ENCODE measurements at regions not wholly inside any gene's neighbourhood (a gene's known extent, or its start where the extent isn't known, plus 50 kb on each side); places are given as distances from the start of the nearest gene placed in this dataset.

GRCh38 chr5:147179562-147180147 lies 55.2 kb upstream of the STK32A start:
- no peak for TF ChIP-seq REST (IDR thresholded peaks at IDR 0.05)
- TF ChIP-seq CEBPB (IDR thresholded peaks at IDR 0.05) = no peak
- no peak for TF ChIP-seq SMC3 (IDR thresholded peaks at IDR 0.05)
- no peak for TF ChIP-seq CTCF (IDR thresholded peaks at IDR 0.05)
- TF ChIP-seq EHF (CRISPR knock-in tag; IDR thresholded peaks at IDR 0.05) = no peak
- TF ChIP-seq POLR2A (IDR thresholded peaks at IDR 0.05; ENCODE audit: low read length) = no peak
- TF ChIP-seq FOSL2 (IDR thresholded peaks at IDR 0.05) = no peak
- no peak for TF ChIP-seq FOSL2 (CRISPR knock-in tag; IDR thresholded peaks at IDR 0.05)
- TF ChIP-seq HOXB5 (CRISPR knock-in tag; IDR thresholded peaks at IDR 0.05) = no peak
- no peak for TF ChIP-seq MAZ (IDR thresholded peaks at IDR 0.05; ENCODE audit: borderline replicate concordance, low read depth, low read length)
- no peak for TF ChIP-seq MAFK (IDR thresholded peaks at IDR 0.05; ENCODE audit: partially characterized antibody)
- TF ChIP-seq HDAC2 (IDR thresholded peaks at IDR 0.05) = no peak
- no peak for TF ChIP-seq RNF2 (IDR thresholded peaks at IDR 0.05; ENCODE audit: borderline replicate concordance, low read depth)
- no peak for TF ChIP-seq CHD2 (IDR thresholded peaks at IDR 0.05; ENCODE audit: low read length, partially characterized antibody)
